HG02642 (cell line): ENCODE measurements at regions not wholly inside any gene's neighbourhood (a gene's known extent, or its start where the extent isn't known, plus 50 kb on each side); places are given as distances from the start of the nearest gene placed in this dataset.

Experiments
- ATAC-seq: cut with Tn5 transposase; IDR thresholded peaks from one replicate; pipeline ENCODE4 v1.9.1; 2021; ENCODE audit warnings: mild to moderate bottlenecking; ENCODE audit not compliant: unreplicated experiment, poor library complexity

DNA sequence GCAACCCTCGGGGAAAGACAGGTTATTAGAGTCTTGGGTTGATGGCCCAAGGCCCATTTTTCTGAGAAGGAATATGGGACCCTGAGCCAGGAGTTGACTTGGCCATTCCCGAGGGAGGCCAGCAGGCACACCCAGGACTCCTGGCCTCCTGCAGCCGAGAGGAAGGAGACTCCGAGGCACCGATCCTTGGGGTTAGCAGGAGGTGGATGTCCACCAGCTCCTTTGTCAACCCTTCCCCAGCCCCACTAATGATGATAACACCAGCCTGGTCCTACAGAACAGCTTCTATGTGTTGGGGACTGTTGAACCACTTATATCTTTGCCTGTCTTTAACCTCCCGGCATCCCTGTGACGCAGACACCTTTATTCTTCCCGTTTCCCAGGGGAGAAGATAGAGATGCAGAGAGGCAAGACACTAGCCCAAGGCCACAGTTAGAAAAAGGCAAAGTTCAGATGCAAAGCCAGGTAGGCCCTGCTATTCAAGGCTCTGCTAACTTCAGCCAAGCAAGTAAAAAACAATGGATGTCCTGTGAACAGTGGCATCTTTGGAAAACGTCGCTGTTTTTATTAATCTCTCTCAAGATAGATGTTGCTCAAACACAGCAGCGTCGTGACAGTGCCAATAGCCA is 767.3 kb upstream of the TBX3 start:
- ATAC-seq: no peak

GRCh38 chr12:115450710-115451109 is 766.7 kb upstream of the TBX3 start:
- ATAC-seq: no peak

DNA sequence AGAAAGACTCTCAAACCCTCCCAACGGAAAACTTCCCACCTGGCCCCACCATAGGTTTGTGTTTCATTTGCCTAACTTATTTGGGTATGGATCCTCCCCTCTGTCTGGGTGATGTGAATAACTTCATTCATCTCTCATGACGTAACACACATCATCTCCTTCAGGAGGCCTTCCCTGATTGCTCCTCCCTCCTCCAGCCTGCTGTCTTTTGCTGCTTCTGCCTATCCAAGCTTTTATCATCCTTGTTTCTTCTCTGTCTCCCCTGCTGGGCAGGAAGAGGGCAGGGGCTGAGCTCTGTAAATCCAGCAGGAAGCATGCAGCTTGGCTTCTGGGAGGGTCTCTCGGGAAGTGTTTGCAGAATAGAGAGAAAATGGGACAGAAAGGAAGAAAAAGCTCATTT is 766.0 kb upstream of the TBX3 start:
- ATAC-seq: no peak

- ATAC-seq: no peak
Observed at GRCh38 chr12:115449526-115449925, 765.6 kb upstream of the TBX3 start.

- ATAC-seq: no peak
Observed at GRCh38 chr12:115444346-115444745, 760.4 kb upstream of the TBX3 start.

GRCh38 chr12:115443351-115443938 is 759.5 kb upstream of the TBX3 start:
- no peak for ATAC-seq

DNA sequence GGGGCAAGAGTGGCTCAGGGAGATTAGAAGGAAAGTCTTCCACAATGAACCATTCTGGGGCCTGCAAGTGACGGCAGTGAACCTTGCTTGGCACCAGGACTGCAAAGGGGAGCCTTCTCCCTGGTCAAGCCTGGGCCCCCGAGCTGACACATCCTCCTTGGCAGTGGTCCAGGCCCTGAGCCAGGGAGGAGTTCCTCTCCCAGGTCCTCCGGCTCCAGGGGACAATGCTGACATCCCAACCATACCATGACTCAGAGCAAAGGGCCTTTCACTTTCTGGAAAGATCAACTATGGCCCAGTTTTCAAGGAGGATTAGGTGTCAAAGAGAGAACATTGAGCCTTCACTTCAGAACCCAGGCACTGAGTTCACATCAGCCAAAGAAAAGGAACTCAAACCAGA is 756.5 kb upstream of the TBX3 start:
- ATAC-seq: no peak

GRCh38 chr12:115439008-115439601 is 755.1 kb upstream of the TBX3 start:
- ATAC-seq: no peak

GRCh38 chr12:115438314-115438713 is 754.3 kb upstream of the TBX3 start:
- no peak for ATAC-seq

GRCh38 chr12:115437061-115437567 is 753.1 kb upstream of the TBX3 start:
- ATAC-seq: no peak

DNA sequence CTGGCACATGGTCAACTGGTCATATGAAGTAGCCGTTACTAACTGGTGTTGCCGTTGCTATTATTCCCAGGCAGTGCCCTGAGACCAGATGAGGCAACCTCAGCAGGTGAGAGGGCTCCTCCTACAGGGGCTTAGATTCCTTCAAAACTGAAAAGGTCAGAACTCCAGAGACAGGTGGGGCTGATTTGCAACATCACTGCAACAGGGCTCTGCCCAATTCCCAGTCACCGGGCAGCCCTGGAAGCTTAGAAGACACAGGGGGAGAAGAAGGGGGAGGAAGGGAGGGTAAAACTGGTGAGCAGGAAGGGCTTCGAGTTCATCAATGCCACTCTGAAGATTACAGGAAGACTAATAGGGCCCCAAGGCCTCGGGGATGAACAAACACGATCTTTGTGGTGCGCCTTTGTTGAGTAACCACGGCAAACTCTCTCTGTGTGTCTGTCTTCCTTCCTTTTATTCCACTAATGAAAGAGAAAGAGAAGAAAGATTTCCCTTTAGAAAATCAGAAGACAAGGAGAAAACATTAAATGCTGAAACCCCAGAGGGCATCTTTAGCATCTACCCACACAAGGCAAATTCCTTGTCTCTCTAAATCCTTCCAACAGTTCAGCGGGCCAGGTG is 749.1 kb upstream of the TBX3 start:
- ATAC-seq: no peak

DNA sequence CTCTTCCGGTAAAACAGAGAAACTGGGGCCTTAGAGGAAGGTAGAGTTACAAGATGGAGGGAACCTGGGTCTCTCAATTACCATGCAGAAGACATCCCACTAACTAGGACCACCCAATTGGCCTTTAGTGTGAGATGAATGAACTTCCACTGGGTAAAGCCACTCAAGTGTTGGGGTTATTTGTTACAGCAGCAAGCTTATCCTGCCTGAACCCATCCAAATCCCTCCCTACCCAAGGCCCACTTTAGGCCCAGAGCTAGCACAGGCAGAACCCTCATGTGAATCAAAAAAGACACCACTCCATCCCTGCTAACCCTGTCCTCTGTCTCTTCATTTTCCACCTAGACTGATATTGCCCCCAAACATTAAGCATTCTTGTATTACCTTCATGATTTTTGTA is 746.7 kb upstream of the TBX3 start:
- ATAC-seq: no peak

GRCh38 chr12:115426732-115427131 is 742.8 kb upstream of the TBX3 start:
- no peak for ATAC-seq

DNA sequence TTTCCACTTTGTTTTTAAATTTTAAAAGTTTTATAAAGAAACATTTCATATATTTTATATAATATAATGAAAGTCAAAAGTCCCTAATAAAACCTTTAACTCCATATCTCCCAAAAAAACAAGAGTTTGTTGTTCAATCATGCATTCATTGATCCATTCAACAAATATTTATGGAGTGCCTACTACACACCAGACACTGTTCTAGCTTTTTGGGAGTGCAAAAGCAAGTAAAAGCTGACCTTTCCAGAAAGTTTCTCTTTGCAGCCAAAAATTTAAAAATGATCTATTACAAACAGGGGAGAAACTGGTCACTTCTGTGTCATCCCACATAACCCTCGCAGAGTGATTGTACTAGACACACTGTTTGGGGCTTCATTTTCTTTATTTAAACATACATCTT is 740.0 kb upstream of the TBX3 start:
- no peak for ATAC-seq

- no peak for ATAC-seq
Observed at GRCh38 chr12:115423546-115423987, 739.6 kb upstream of the TBX3 start.

DNA sequence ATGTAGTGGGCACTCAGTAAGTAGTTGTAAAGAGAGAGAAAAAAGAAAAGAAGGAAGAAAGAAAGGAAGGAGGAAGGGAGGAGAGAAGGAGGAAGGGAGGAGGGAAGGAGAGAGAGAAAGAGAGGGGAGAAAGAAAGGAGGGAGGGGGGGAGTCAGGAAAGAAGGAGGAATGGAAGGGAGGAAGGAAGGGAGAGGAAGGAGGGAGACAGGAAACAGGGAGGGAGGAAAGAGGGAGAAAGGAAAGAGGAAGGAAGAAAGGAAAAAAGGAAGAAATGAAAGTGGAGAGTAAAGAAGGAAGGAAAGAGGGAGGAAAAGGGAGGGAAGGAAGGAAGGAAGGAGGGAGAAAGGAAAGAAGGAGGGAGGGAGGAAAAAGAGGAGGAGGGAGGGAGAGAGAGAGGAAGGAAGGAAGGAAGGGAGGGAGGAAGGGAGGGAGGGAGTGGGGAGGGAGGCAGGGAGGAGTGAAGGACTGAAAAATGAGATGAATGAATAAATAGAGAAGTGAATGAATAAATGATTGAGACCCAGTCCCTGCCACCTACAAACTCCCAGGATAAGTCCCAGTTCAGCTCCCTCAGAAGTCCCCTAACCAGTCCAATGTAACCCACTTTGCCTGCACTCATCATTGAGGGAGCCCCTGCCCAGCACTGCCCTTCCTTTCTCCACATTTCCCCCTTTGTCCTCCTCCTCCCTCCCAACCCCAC is 739.0 kb upstream of the TBX3 start:
- ATAC-seq: no peak

GRCh38 chr12:115421796-115422709 is 738.1 kb upstream of the TBX3 start:
- no peak for ATAC-seq

DNA sequence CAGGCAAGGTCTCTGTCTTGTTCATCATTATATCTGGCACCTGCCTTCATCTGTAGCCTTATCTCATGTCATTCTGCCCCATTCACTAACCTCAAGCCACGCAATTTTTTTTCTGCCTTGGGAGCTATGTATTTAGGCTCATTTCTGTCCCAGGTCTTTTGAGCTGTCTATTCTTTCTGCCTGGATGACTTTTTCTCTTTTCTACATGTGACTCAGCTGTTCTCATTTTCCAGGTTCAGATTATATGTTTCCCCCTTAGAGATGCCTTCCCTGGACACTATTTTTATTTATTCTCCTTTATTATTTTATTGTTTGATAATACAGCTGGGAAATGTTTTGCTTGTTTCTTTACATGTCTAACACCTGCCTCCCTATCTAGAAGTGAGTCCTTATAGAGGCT is 737.4 kb upstream of the TBX3 start:
- ATAC-seq: no peak

DNA sequence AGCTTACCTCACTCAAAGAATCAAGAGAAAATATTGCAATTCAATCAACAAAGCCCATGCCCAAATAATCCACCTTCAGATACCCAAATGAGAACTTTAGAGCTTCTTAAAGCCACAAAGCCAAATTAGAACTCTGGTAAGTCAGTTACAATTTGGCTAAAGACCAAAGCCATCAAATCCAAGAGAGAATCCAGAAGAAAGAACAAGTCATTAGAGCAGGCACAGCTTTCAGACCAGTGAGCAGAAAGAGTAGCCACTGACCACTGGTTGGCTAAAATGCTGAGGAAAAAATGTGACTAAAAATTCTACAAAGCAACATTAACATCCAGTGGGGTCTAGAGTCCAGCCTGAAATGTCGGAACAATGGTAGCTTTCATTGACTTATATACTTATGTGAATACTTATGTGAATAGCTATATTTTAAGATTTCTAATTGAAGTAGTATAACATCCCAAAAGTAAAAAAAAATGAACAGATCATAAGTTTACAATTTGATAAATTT is 735.2 kb upstream of the TBX3 start:
- ATAC-seq: no peak

GRCh38 chr12:115417610-115418009 is 733.6 kb upstream of the TBX3 start:
- no peak for ATAC-seq
